Caco-2 (cell line): ENCODE measurements at regions not wholly inside any gene's neighbourhood (a gene's known extent, or its start where the extent isn't known, plus 50 kb on each side); places are given as distances from the start of the nearest gene placed in this dataset.

Source experiments
- BruUV-seq: library from RNA; stranded (reverse); fragments of 400-500 nt; replicated peaks from 2 replicates; lab custom pipeline; 2021; lab: Mats Ljungman, UMichigan
- CTCF ChIA-PET: fragments of 300-600 bp; sonication (Branson Sonifier 250); formaldehyde crosslinking; loops from one replicate; lab custom pipeline; 2022; ENCODE audit warnings: antibody characterized with exemption; lab: Charles Lee
- POLR2A ChIA-PET: fragments of 300-600 bp; sonication (Branson Sonifier 250); formaldehyde crosslinking; loops from one replicate; lab custom pipeline; 2022; ENCODE audit warnings: antibody characterized with exemption; lab: Charles Lee
- DNase-seq, 2 experiments: peaks; one replicate each; pipeline versions ENCODE4 v3.0.0 to v3.0.0-alpha.2; 2020 to 2022
- H3K27me3 ChIP-seq: replicated peaks from 2 replicates; pipeline ENCODE4 v1.6.0; 2011; ENCODE audit warnings: low read length; ENCODE audit not compliant: control insufficient read depth, insufficient read depth
- H3K36me3 ChIP-seq: 2 replicates; pipeline ENCODE4 v1.5.1; 2011; ENCODE audit warnings: low read length; ENCODE audit not compliant: control insufficient read depth, insufficient read depth
- H3K4me1 ChIP-seq: fragments of 250-450 bp; sonication (Bioruptor Pico); 2 replicates; pipeline ENCODE4 v1.5.1; 2020; ENCODE audit warnings: mild to moderate bottlenecking
- H3K4me3 ChIP-seq: 2 replicates; pipeline ENCODE4 v1.5.1; 2011; ENCODE audit warnings: low read depth, mild to moderate bottlenecking, control low read depth, low read length
- H3K9me3 ChIP-seq: fragments of 250-450 bp; sonication (Bioruptor Pico); 2 replicates; pipeline ENCODE4 v1.5.1; 2020; ENCODE audit warnings: mild to moderate bottlenecking, moderate library complexity
- H3K27ac Mint-ChIP-seq: one replicate; pipeline ENCODE4 v1.8.0; 2022; ENCODE audit warnings: mixed read lengths; ENCODE audit not compliant: unreplicated experiment
- H3K27me3 Mint-ChIP-seq: one replicate; pipeline ENCODE4 v1.8.0; 2022; ENCODE audit warnings: mixed read lengths; ENCODE audit not compliant: insufficient read depth, unreplicated experiment
- H3K36me3 Mint-ChIP-seq: one replicate; pipeline ENCODE4 v1.8.0; 2022; ENCODE audit warnings: mild to moderate bottlenecking, mixed read lengths; ENCODE audit not compliant: insufficient read depth, unreplicated experiment
- H3K4me1 Mint-ChIP-seq: one replicate; pipeline ENCODE4 v1.8.0; 2022; ENCODE audit warnings: low read depth, mixed read lengths; ENCODE audit not compliant: unreplicated experiment
- H3K4me3 Mint-ChIP-seq: one replicate; pipeline ENCODE4 v1.8.0; 2022; ENCODE audit warnings: mild to moderate bottlenecking, moderate library complexity, mixed read lengths; ENCODE audit not compliant: unreplicated experiment
- H3K9me3 Mint-ChIP-seq: one replicate; pipeline ENCODE4 v1.8.0; 2022; ENCODE audit warnings: mixed read lengths; ENCODE audit not compliant: unreplicated experiment
- CTCF ChIP-seq, 2 experiments: fragments of 200-600 bp in 1 of 2; IDR thresholded peaks; 1 replicate in 1 of 2; 2 replicates in 1 of 2; pipeline versions ENCODE4 v1.5.1 to v1.8.0; 2011 to 2022; ENCODE audit warnings: antibody characterized with exemption in 1 of 2, control low read depth in 1 of 2, inconsistent platforms in 1 of 2, low read depth in 1 of 2, low read length in 1 of 2, mild to moderate bottlenecking in 1 of 2, moderate library complexity in 1 of 2; ENCODE audit not compliant: insufficient read depth in 1 of 2, severe bottlenecking in 1 of 2, unreplicated experiment in 1 of 2
- intact Hi-C: fragments of 100-400 bp; cut with micrococcal nuclease; formaldehyde crosslinking; loops from one replicate; pipeline ENCODE4 v1.10.0; 2022; ENCODE audit not compliant: unreplicated experiment

DNA sequence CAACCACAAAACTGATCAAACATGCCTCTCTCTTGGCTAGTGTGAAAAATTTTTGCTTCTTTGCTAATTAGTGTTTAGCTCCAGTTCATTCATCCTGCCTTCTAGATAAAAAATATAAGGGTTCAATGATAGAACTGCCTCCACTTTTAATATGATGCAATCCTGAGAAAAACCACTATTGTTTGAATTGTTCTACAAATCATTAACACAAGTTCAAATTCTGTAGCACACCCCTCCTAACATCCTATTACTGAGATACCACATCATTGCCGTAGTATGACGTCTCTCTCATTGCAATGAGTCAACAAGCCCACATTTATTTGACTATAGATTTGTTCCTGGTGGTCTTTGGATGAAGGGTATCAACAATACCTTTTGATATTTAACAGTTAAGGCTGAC is 365.8 kb upstream of the OPRM1 start:
- H3K27ac Mint-ChIP-seq, result no peak overlapping the region
- H3K27me3 ChIP-seq, result no peaks in the 10 kb centered on the region
- no peaks in the 10 kb centered on the region for H3K27me3 Mint-ChIP-seq
- H3K36me3 Mint-ChIP-seq, result no peaks in the 10 kb centered on the region
- TF ChIP-seq CTCF (IDR thresholded peaks at IDR 0.05; ENCODE audit: insufficient read depth in 1 of 2, low read depth in 1 of 2, low read length in 1 of 2, severe bottlenecking in 1 of 2, unreplicated experiment in 1 of 2), result no peak
- no peak overlapping the region for H3K4me3 Mint-ChIP-seq
- ChIA-PET POLR2A (no interaction called here), CTCF (no interaction called here)
- H3K4me1 ChIP-seq, result no peaks in the 10 kb centered on the region
- no peaks in the 10 kb centered on the region for H3K9me3 Mint-ChIP-seq
- H3K4me1 Mint-ChIP-seq, result no peaks in the 10 kb centered on the region
- no TSS peak for BruUV-seq
- H3K4me3 ChIP-seq, result no peak overlapping the region
- DNase-seq, result no peak
- no peaks in the 10 kb centered on the region for H3K9me3 ChIP-seq
- intact Hi-C loops, result no loop called here
- no peaks in the 10 kb centered on the region for H3K36me3 ChIP-seq

- H3K9me3 ChIP-seq, result no peaks in the 10 kb centered on the region
- no TSS peak for BruUV-seq
- H3K36me3 Mint-ChIP-seq, result no peaks in the 10 kb centered on the region
- H3K27me3 ChIP-seq, result no peaks in the 10 kb centered on the region
- ChIA-PET POLR2A (no interaction called here), CTCF (no interaction called here)
- no peak overlapping the region for H3K4me3 Mint-ChIP-seq
- H3K4me1 ChIP-seq, result no peaks in the 10 kb centered on the region
- no peaks in the 10 kb centered on the region for H3K36me3 ChIP-seq
- no peak for DNase-seq
- no peaks in the 10 kb centered on the region for H3K9me3 Mint-ChIP-seq
- no peak overlapping the region for H3K4me3 ChIP-seq
- no peaks in the 10 kb centered on the region for H3K27me3 Mint-ChIP-seq
- no peaks in the 10 kb centered on the region for H3K4me1 Mint-ChIP-seq
- TF ChIP-seq CTCF (IDR thresholded peaks at IDR 0.05; ENCODE audit: insufficient read depth in 1 of 2, low read depth in 1 of 2, low read length in 1 of 2, severe bottlenecking in 1 of 2, unreplicated experiment in 1 of 2), result no peak
- intact Hi-C loops, result no loop called here
- H3K27ac Mint-ChIP-seq, result no peak overlapping the region
These were observed 368.5 kb upstream of the OPRM1 start for GRCh38 chr6:153670403-153671026.

DNA sequence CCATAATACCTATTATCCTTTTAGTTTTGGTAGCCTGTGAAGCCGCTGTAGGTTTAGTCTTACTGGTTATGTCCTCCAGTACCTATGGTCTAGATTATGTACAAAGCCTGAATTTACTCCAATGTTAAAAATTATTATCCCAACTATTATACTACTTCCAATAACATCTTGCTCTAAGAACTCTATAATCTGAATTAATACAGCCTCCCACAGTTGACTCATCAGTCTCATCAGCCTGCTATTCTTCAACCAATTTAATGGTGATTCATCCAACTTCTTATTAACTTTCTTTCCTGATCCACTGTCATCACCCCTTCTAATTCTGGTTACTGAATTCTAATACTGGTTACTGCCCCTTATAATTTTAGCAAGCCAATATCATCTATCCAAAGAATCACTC is 370.3 kb upstream of the OPRM1 start:
- Mint-ChIP-seq H3K36me3 (no peaks in the 10 kb centered on the region), H3K4me3 (no peak overlapping the region), H3K27me3 (no peaks in the 10 kb centered on the region), H3K27ac (no peak overlapping the region), H3K9me3 (no peaks in the 10 kb centered on the region), H3K4me1 (no peaks in the 10 kb centered on the region)
- Histone ChIP-seq H3K4me1 (no peaks in the 10 kb centered on the region), H3K4me3 (no peak overlapping the region), H3K36me3 (no peaks in the 10 kb centered on the region), H3K27me3 (no peaks in the 10 kb centered on the region), H3K9me3 (no peaks in the 10 kb centered on the region)
- ChIA-PET CTCF (no interaction called here), POLR2A (no interaction called here)
- TF ChIP-seq CTCF (IDR thresholded peaks at IDR 0.05; ENCODE audit: insufficient read depth in 1 of 2, low read depth in 1 of 2, low read length in 1 of 2, severe bottlenecking in 1 of 2, unreplicated experiment in 1 of 2), result no peak
- intact Hi-C loops, result no loop called here
- no TSS peak for BruUV-seq
- no peak for DNase-seq
